Stomach smooth muscle (tissue), 2 donors: ENCODE measurements at regions not wholly inside any gene's neighbourhood (a gene's known extent, or its start where the extent isn't known, plus 50 kb on each side); places are given as distances from the start of the nearest gene placed in this dataset.
"Not testable (repeated sequence)": the region's sequence is repeated elsewhere in the genome, so short reads cannot be mapped to it uniquely, and the experiment has no call there.

Source experiments
- H3K27ac ChIP-seq: one replicate; pipeline ENCODE4 v1.7.0; 2013; ENCODE audit warnings: mild to moderate bottlenecking, low read length, inconsistent platforms
- H3K27me3 ChIP-seq, 2 donors: one replicate each; pipeline ENCODE4 v1.7.0; 2013; ENCODE audit warnings: low read length in 2 of 2; ENCODE audit not compliant: insufficient read depth in 2 of 2, control insufficient read depth in 1 of 2
- H3K36me3 ChIP-seq, 2 donors: one replicate each; pipeline ENCODE4 v1.7.0; 2013; ENCODE audit warnings: low read length in 2 of 2; ENCODE audit not compliant: control insufficient read depth in 2 of 2, insufficient read depth in 2 of 2
- H3K4me1 ChIP-seq: one replicate; pipeline ENCODE4 v1.7.0; 2013; ENCODE audit warnings: low read length; ENCODE audit not compliant: control insufficient read depth, insufficient read depth
- H3K4me3 ChIP-seq, 2 donors: one replicate each; pipeline ENCODE4 v1.7.0; 2013; ENCODE audit warnings: low read length in 2 of 2
- H3K9ac ChIP-seq, 2 donors: one replicate each; pipeline ENCODE4 v1.7.0; 2013; ENCODE audit warnings: low read length in 2 of 2, mild to moderate bottlenecking in 1 of 2
- H3K9me3 ChIP-seq, 2 donors: one replicate each; pipeline ENCODE4 v1.7.0; 2013; ENCODE audit warnings: low read length in 2 of 2; ENCODE audit not compliant: control insufficient read depth in 2 of 2
- donor health status: healthy.
- donor health status: Pancreatic carcinoma.

GRCh38 chr20:48492015-48492714 lies 335.6 kb downstream of the PREX1 start:
- Histone ChIP-seq H3K27me3 (no peaks in the 10 kb centered on the region), H3K27ac (no peak overlapping the region), H3K9ac (no peak overlapping the region), H3K4me1 (no peaks in the 10 kb centered on the region), H3K9me3 (no peaks in the 10 kb centered on the region), H3K36me3 (no peaks in the 10 kb centered on the region), H3K4me3 (no peak overlapping the region)

- Histone ChIP-seq H3K4me1 (no peaks in the 10 kb centered on the region), H3K9me3 (no peaks in the 10 kb centered on the region), H3K9ac (no peak overlapping the region), H3K4me3 (no peak overlapping the region), H3K27ac (no peak overlapping the region), H3K36me3 (no peaks in the 10 kb centered on the region), H3K27me3 (no peaks in the 10 kb centered on the region)
Measured at GRCh38 chr20:48490961-48491831, 336.6 kb downstream of the PREX1 start.

- H3K4me1 ChIP-seq, H3K27ac ChIP-seq, H3K27me3 ChIP-seq, H3K9me3 ChIP-seq, H3K4me3 ChIP-seq, H3K9ac ChIP-seq, H3K36me3 ChIP-seq: not testable (repeated sequence)
Measured at GRCh38 chr20:48490341-48490740, 337.5 kb downstream of the PREX1 start.

- Histone ChIP-seq H3K4me3 (no peak overlapping the region), H3K4me1 (no peaks in the 10 kb centered on the region), H3K27me3 (no peaks in the 10 kb centered on the region), H3K9me3 (no peaks in the 10 kb centered on the region), H3K27ac (no peak overlapping the region), H3K36me3 (no peaks in the 10 kb centered on the region), H3K9ac (no peak overlapping the region)
Measured at GRCh38 chr20:48489656-48490055, 338.1 kb downstream of the PREX1 start.

GRCh38 chr20:48489046-48489463 lies 338.7 kb downstream of the PREX1 start:
- Histone ChIP-seq H3K4me1 (no peaks in the 10 kb centered on the region), H3K9ac (no peak overlapping the region), H3K36me3 (no peaks in the 10 kb centered on the region)

GRCh38 chr20:48488334-48489034 lies 339.3 kb downstream of the PREX1 start:
- H3K9ac ChIP-seq, H3K27ac ChIP-seq, H3K4me1 ChIP-seq, H3K4me3 ChIP-seq, H3K36me3 ChIP-seq, H3K27me3 ChIP-seq, H3K9me3 ChIP-seq: not testable (repeated sequence)

More at GRCh38 chr20:48489046-48489463, 338.7 kb downstream of the PREX1 start:
- Histone ChIP-seq H3K4me3 (no peak overlapping the region), H3K27ac (no peak overlapping the region), H3K9me3 (no peaks in the 10 kb centered on the region), H3K27me3 (no peaks in the 10 kb centered on the region)

GRCh38 chr20:48486065-48486464 lies 341.7 kb downstream of the PREX1 start:
- Histone ChIP-seq H3K4me3 (no peak overlapping the region), H3K27ac (no peak overlapping the region), H3K4me1 (no peaks in the 10 kb centered on the region), H3K27me3 (peaks cover 0 to 2% of the 10 kb centered on the region in 2 donors), H3K36me3 (no peaks in the 10 kb centered on the region), H3K9me3 (no peaks in the 10 kb centered on the region), H3K9ac (no peak overlapping the region)

- not testable (repeated sequence) for H3K4me1 ChIP-seq, H3K9me3 ChIP-seq, H3K27ac ChIP-seq, H3K9ac ChIP-seq, H3K27me3 ChIP-seq, H3K4me3 ChIP-seq, H3K36me3 ChIP-seq
Measured at GRCh38 chr20:48485153-48485552, 342.6 kb downstream of the PREX1 start.

- Histone ChIP-seq H3K9ac (no peak overlapping the region), H3K27ac (no peak overlapping the region), H3K4me3 (no peak overlapping the region), H3K27me3 (peaks cover 0 to 4% of the 10 kb centered on the region in 2 donors), H3K9me3 (no peaks in the 10 kb centered on the region), H3K36me3 (no peaks in the 10 kb centered on the region), H3K4me1 (no peaks in the 10 kb centered on the region)
Measured at GRCh38 chr20:48483334-48484066, 344.3 kb downstream of the PREX1 start.

- Histone ChIP-seq H3K36me3 (no peaks in the 10 kb centered on the region), H3K27me3 (peaks cover 4% of the 10 kb centered on the region in 2 donors), H3K9ac (no peak overlapping the region), H3K27ac (no peak overlapping the region), H3K4me1 (no peaks in the 10 kb centered on the region), H3K4me3 (no peak overlapping the region), H3K9me3 (no peaks in the 10 kb centered on the region)
Measured at GRCh38 chr20:48482790-48483189, 345.0 kb downstream of the PREX1 start.
